CD14-positive monocyte (primary cell): ENCODE measurements at regions not wholly inside any gene's neighbourhood (a gene's known extent, or its start where the extent isn't known, plus 50 kb on each side); places are given as distances from the start of the nearest gene placed in this dataset.
A peak's percentile ranks its signal among the peaks of the same experiment; 100 is the strongest.

ENCODE experiments used
- DNase-seq, 3 donors: peaks; one replicate each; pipeline ENCODE4 v3.0.0-alpha.2; 2011 to 2022
- H2AFZ ChIP-seq: 2 replicates; pipeline ENCODE4 v1.6.0; 2012; ENCODE audit warnings: mild to moderate bottlenecking, low read depth, low read length, inconsistent platforms; ENCODE audit not compliant: insufficient read depth, poor library complexity, severe bottlenecking
- H3K27ac ChIP-seq, 2 donors: 1 replicate in 1 of 2; 2 replicates in 1 of 2; pipeline ENCODE4 v1.5.1; 2012 to 2013; ENCODE audit warnings: low read length in 2 of 2, control low read depth in 1 of 2, inconsistent platforms in 1 of 2, low read depth in 1 of 2, mild to moderate bottlenecking in 1 of 2
- H3K27me3 ChIP-seq, 2 donors: one replicate each; pipeline versions ENCODE4 v1.6.0 to v1.6.1; 2011 to 2013; ENCODE audit warnings: low read length in 2 of 2; ENCODE audit not compliant: control insufficient read depth in 2 of 2, insufficient read depth in 2 of 2
- H3K36me3 ChIP-seq, 2 donors: replicated peaks in 1 of 2; 1 replicate in 1 of 2; 2 replicates in 1 of 2; pipeline versions ENCODE4 v1.5.1 to v1.6.1; 2012 to 2013; ENCODE audit warnings: low read length in 2 of 2, control low read depth in 1 of 2, inconsistent platforms in 1 of 2, mild to moderate bottlenecking in 1 of 2; ENCODE audit not compliant: insufficient read depth in 2 of 2, control insufficient read depth in 1 of 2
- H3K4me1 ChIP-seq, 2 donors: 1 replicate in 1 of 2; 2 replicates in 1 of 2; pipeline versions ENCODE4 v1.5.1 to v1.6.1; 2012 to 2013; ENCODE audit warnings: low read length in 2 of 2, control low read depth in 1 of 2, inconsistent platforms in 1 of 2, mild to moderate bottlenecking in 1 of 2, moderate library complexity in 1 of 2; ENCODE audit not compliant: insufficient read depth in 2 of 2, control insufficient read depth in 1 of 2
- H3K4me2 ChIP-seq: replicated peaks from 2 replicates; pipeline ENCODE3; 2012; ENCODE audit warnings: low read length, moderate library complexity, mild to moderate bottlenecking; ENCODE audit not compliant: poor library complexity, severe bottlenecking; ENCODE audit errors: extremely low read depth
- H3K4me3 ChIP-seq, 3 experiments: fragments of 200-600 bp in 1 of 3; sonication (generic) in 1 of 3; replicated peaks in 1 of 3; 1 replicate in 2 of 3; 2 replicates in 1 of 3; pipeline ENCODE4 v1.5.1; 2011 to 2013; ENCODE audit warnings: low read length in 3 of 3, mild to moderate bottlenecking in 3 of 3, control low read depth in 2 of 3, low read depth in 2 of 3, inconsistent platforms in 1 of 3, moderate library complexity in 1 of 3
- H3K79me2 ChIP-seq: 2 replicates; pipeline ENCODE4 v1.6.0; 2012; ENCODE audit warnings: mild to moderate bottlenecking, control low read depth, inconsistent platforms, low read length, moderate library complexity; ENCODE audit not compliant: insufficient read depth
- H3K9ac ChIP-seq: 2 replicates; pipeline ENCODE4 v1.6.0; 2017; ENCODE audit warnings: low read length, mild to moderate bottlenecking; ENCODE audit not compliant: insufficient read depth, poor library complexity, severe bottlenecking
- H3K9me3 ChIP-seq, 2 donors: replicated peaks in 1 of 2; 1 replicate in 1 of 2; 2 replicates in 1 of 2; pipeline versions ENCODE4 v1.5.1 to v1.6.1; 2012 to 2013; ENCODE audit warnings: low read length in 2 of 2, control low read depth in 1 of 2; ENCODE audit not compliant: control insufficient read depth in 1 of 2, insufficient read depth in 1 of 2
- H4K20me1 ChIP-seq: 2 replicates; pipeline ENCODE4 v1.6.0; 2012; ENCODE audit warnings: mild to moderate bottlenecking, low read length, control low read depth, moderate library complexity; ENCODE audit not compliant: insufficient read depth
- H3K27ac Mint-ChIP-seq, 7 donors: one replicate each; pipeline ENCODE4 v1.8.0; 2020; ENCODE audit warnings: mild to moderate bottlenecking in 7 of 7, mixed read lengths in 7 of 7, moderate library complexity in 6 of 7, inconsistent platforms in 2 of 7
- H3K27me3 Mint-ChIP-seq, 3 donors: one replicate each; pipeline ENCODE4 v1.8.0; 2021 to 2022; ENCODE audit warnings: low read depth in 3 of 3, mild to moderate bottlenecking in 3 of 3, mixed read lengths in 3 of 3, moderate library complexity in 3 of 3, inconsistent platforms in 1 of 3
- H3K36me3 Mint-ChIP-seq, 2 donors: one replicate each; pipeline ENCODE4 v1.8.0; 2020; ENCODE audit warnings: mixed read lengths in 2 of 2, inconsistent platforms in 1 of 2, mild to moderate bottlenecking in 1 of 2
- H3K4me1 Mint-ChIP-seq: one replicate; pipeline ENCODE4 v1.8.0; 2020; ENCODE audit warnings: mild to moderate bottlenecking, mixed read lengths
- H3K4me3 Mint-ChIP-seq, 2 donors: one replicate each; pipeline ENCODE4 v1.8.0; 2020; ENCODE audit warnings: mild to moderate bottlenecking in 2 of 2, mixed read lengths in 2 of 2, moderate library complexity in 1 of 2
- H3K9me3 Mint-ChIP-seq, 7 donors: one replicate each; pipeline ENCODE4 v1.8.0; 2020 to 2022; ENCODE audit warnings: mixed read lengths in 7 of 7, mild to moderate bottlenecking in 6 of 7, moderate library complexity in 6 of 7, inconsistent platforms in 2 of 7
- CTCF ChIP-seq: fragments of 200-600 bp; IDR thresholded peaks from one replicate; pipeline ENCODE4 v1.8.0; 2022; ENCODE audit warnings: antibody characterized with exemption, mild to moderate bottlenecking
- WGBS: methylation state at CpG from one replicate; pipeline ENCODE4 v1.1.5; 2013; ENCODE audit warnings: missing lambda C conversion rate; ENCODE audit not compliant: insufficient coverage; 5-methylcytosine and 5-hydroxymethylcytosine counted together
- intact Hi-C, 2 donors: fragments of 100-400 bp; cut with micrococcal nuclease; formaldehyde crosslinking; loops; one replicate each; pipeline versions ENCODE4 v1.15.0 to v1.15.1; 2023

- peaks cover 0 to 2% (median 1%) of the 10 kb centered on the region in 3 donors for H3K27me3 Mint-ChIP-seq
- Histone ChIP-seq H3K4me1 (peaks cover 3 to 5% of the 10 kb centered on the region in 2 donors), H3K9ac (no peak overlapping the region), H3K27ac (no peak overlapping the region), H4K20me1 (no peaks in the 10 kb centered on the region), H3K36me3 (no peaks in the 10 kb centered on the region), H2AFZ (peak overlapping the region; percentile 51), H3K9me3 (peaks cover 3 to 7% of the 10 kb centered on the region in 2 donors), H3K27me3 (no peaks in the 10 kb centered on the region), H3K4me3 (no peak overlapping the region), H3K4me2 (no peak overlapping the region), H3K79me2 (no peaks in the 10 kb centered on the region)
- 95% methylated on average over 2 of the region's 5 CpGs for WGBS
- DNase-seq: no peak
- H3K27ac Mint-ChIP-seq: peak overlapping the region in 1 of 7 donors; percentile 81
- H3K9me3 Mint-ChIP-seq: peaks cover 4 to 22% (median 8%) of the 10 kb centered on the region in 7 donors
- intact Hi-C loops: no loop called here
- peaks cover 5% of the 10 kb centered on the region for H3K4me1 Mint-ChIP-seq
- H3K4me3 Mint-ChIP-seq: no peak overlapping the region
- TF ChIP-seq CTCF: no peak
- no peaks in the 10 kb centered on the region for H3K36me3 Mint-ChIP-seq
These were observed 205.4 kb downstream of the ARHGAP12 start for GRCh38 chr10:31723106-31723750.

- no peak for TF ChIP-seq CTCF
- WGBS: 95% methylated on average over 2 of the region's 5 CpGs
- Histone ChIP-seq H3K27ac (no peak overlapping the region), H3K9me3 (peaks cover 3 to 7% of the 10 kb centered on the region in 2 donors), H3K27me3 (no peaks in the 10 kb centered on the region), H2AFZ (peak overlapping the region; percentile 72), H3K79me2 (no peaks in the 10 kb centered on the region), H4K20me1 (no peaks in the 10 kb centered on the region), H3K4me2 (no peak overlapping the region), H3K9ac (no peak overlapping the region), H3K4me1 (peaks cover 3 to 5% of the 10 kb centered on the region in 2 donors), H3K4me3 (no peak overlapping the region), H3K36me3 (no peaks in the 10 kb centered on the region)
- Mint-ChIP-seq H3K9me3 (peaks cover 3 to 21% (median 8%) of the 10 kb centered on the region in 7 donors), H3K4me3 (no peak overlapping the region), H3K27ac (no peak overlapping the region), H3K4me1 (peaks cover 5% of the 10 kb centered on the region), H3K27me3 (peaks cover 0 to 2% (median 1%) of the 10 kb centered on the region in 3 donors), H3K36me3 (no peaks in the 10 kb centered on the region)
- DNase-seq: no peak
- intact Hi-C loops: no loop called here
These were observed 207.5 kb downstream of the ARHGAP12 start for GRCh38 chr10:31721096-31721495.
